Urinary bladder (tissue), 3 donors: ENCODE measurements at regions not wholly inside any gene's neighbourhood (a gene's known extent, or its start where the extent isn't known, plus 50 kb on each side); places are given as distances from the start of the nearest gene placed in this dataset.

Experiments
- DNase-seq: peaks from one replicate; pipeline ENCODE4 v3.0.0-alpha.2; 2015; ENCODE audit errors: extremely low spot score
- H3K27ac ChIP-seq: one replicate; pipeline ENCODE4 v1.5.1; 2013; ENCODE audit warnings: low read depth, mild to moderate bottlenecking, moderate library complexity
- H3K36me3 ChIP-seq: one replicate; pipeline ENCODE4 v1.6.1; 2013; ENCODE audit warnings: mild to moderate bottlenecking, moderate library complexity; ENCODE audit not compliant: insufficient read depth
- H3K4me1 ChIP-seq: one replicate; pipeline ENCODE4 v1.6.1; 2013; ENCODE audit warnings: mild to moderate bottlenecking, moderate library complexity; ENCODE audit not compliant: insufficient read depth
- H3K4me3 ChIP-seq: one replicate; pipeline ENCODE4 v1.5.1; 2013; ENCODE audit warnings: low read depth, low read length
- WGBS: extraction: QIAGEN DNeasy Blood & Tissue Kit; methylation state at CpG from one replicate; pipeline ENCODE4 v1.1.7; 2013; 5-methylcytosine and 5-hydroxymethylcytosine counted together
- donor health status: healthy with polysubstance abuse.
- donor health status: healthy.

GRCh38 chr9:27943501-27943900 is 370.2 kb upstream of the C9orf72 start:
- H3K27ac ChIP-seq = no peak overlapping the region
- no peaks in the 10 kb centered on the region for H3K4me1 ChIP-seq
- no peak for DNase-seq
- WGBS = 76% methylated on average over 1 of the region's 1 CpG
- no peaks in the 10 kb centered on the region for H3K36me3 ChIP-seq
- H3K4me3 ChIP-seq = no peak overlapping the region

- no peaks in the 10 kb centered on the region for H3K4me1 ChIP-seq
- H3K36me3 ChIP-seq = no peaks in the 10 kb centered on the region
- DNase-seq = no peak
- no peak overlapping the region for H3K4me3 ChIP-seq
- WGBS = 58% methylated on average over 1 of the region's 1 CpG
- H3K27ac ChIP-seq = no peak overlapping the region
Measured at GRCh38 chr9:27945386-27945785, 372.1 kb upstream of the C9orf72 start.

GRCh38 chr9:27950382-27950781 is 377.1 kb upstream of the C9orf72 start:
- Histone ChIP-seq H3K4me1 (no peaks in the 10 kb centered on the region), H3K27ac (no peak overlapping the region), H3K36me3 (no peaks in the 10 kb centered on the region), H3K4me3 (no peak overlapping the region)
- 95% methylated on average over 8 of the region's 8 CpGs for WGBS
- DNase-seq = no peak

DNA sequence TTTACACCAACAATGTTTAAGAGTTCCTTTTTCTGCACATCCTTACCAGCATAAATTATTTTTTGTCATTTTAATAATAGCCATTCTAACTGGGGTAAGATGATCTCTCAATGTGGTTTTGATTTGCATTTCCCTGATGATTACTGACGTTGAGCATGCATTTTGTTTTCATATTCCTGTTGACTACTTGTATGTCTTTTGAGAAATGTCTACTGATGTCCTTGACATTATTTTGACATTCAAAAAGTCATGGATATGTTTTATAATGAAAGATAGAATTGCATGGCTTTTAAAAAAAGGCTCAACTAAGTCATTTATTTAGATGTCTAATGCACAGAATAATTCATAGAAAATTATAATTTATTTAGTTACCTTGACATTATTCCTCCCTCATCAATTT is 381.6 kb upstream of the C9orf72 start:
- H3K27ac ChIP-seq = no peak overlapping the region
- no peaks in the 10 kb centered on the region for H3K4me1 ChIP-seq
- WGBS = 52% methylated on average over 1 of the region's 1 CpG
- H3K4me3 ChIP-seq = no peak overlapping the region
- DNase-seq = no peak
- H3K36me3 ChIP-seq = no peaks in the 10 kb centered on the region

DNA sequence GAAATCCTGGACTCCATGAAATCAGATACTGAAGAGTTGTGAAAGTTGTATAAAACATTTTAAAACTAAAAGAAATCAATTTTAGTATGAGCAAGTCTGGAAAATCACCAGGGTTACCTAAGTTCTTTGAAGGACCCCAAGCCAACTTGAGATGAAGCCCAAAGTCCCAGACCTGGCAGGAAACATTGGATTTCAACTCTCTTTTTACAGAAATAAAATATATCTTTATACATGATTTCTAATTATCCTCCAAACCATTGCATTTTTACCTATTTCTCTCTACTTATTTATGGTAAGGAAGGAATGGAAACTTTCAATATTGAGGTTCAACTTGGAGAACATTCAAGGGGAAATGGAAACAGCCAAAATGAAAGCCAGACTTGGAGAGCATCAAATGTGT is 390.6 kb upstream of the C9orf72 start:
- DNase-seq = no peak
- Histone ChIP-seq H3K36me3 (no peaks in the 10 kb centered on the region), H3K27ac (no peak overlapping the region), H3K4me1 (no peaks in the 10 kb centered on the region), H3K4me3 (no peak overlapping the region)

DNA sequence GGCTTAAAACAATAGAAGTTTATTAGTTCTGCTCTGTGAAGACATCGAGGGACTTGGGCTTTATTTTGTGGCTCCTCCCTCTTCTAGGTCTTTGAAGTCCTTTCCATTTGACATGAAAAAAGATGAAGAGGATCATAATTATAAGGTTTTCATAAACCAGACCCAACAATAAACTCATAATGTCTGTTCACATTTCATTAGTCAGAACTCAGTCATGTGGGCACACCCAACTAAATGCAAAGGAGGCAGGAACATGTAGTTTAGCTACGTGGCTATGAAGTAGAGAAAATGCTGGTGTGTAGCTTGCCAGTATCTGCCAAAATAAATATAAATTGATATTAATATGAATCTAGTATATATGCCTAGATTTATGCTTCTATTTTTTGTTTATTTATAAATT is 393.9 kb upstream of the C9orf72 start:
- 48% methylated on average over 2 of the region's 2 CpGs for WGBS

GRCh38 chr9:27977931-27978330 is 404.6 kb upstream of the C9orf72 start:
- WGBS = 25% methylated on average over 3 of the region's 3 CpGs
- peak; percentile 17 for DNase-seq

More for the DNA sequence above, 393.9 kb upstream of the C9orf72 start:
- H3K36me3 ChIP-seq = no peaks in the 10 kb centered on the region
- no peak for DNase-seq
- no peak overlapping the region for H3K27ac ChIP-seq
- H3K4me3 ChIP-seq = no peak overlapping the region
- H3K4me1 ChIP-seq = no peaks in the 10 kb centered on the region

DNA sequence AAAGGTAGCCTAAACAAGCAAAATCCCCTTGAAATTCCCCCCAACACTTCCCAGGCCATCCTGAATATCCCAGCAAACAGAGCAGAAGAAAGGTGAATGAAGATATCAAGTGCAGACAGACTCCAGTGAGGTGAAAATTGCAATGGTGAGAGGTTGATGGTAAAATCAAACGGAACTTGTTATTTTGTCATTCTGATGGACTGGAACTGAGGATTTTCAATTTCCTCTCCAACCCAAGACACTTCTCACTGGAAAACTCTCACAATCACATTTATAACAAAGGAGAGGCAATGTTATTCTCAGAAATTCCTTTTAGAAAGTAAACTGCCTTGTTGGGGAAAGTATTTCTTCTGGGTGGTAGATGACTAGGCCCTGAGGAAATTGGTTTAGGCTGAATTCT is 412.4 kb upstream of the C9orf72 start:
- Histone ChIP-seq H3K4me3 (no peak overlapping the region), H3K4me1 (no peaks in the 10 kb centered on the region), H3K27ac (no peak overlapping the region), H3K36me3 (no peaks in the 10 kb centered on the region)
- DNase-seq = no peak
- 85% methylated on average over 1 of the region's 1 CpG for WGBS

More at GRCh38 chr9:27977931-27978330, 404.6 kb upstream of the C9orf72 start:
- Histone ChIP-seq H3K4me3 (no peak overlapping the region), H3K27ac (no peak overlapping the region), H3K36me3 (no peaks in the 10 kb centered on the region), H3K4me1 (no peaks in the 10 kb centered on the region)

GRCh38 chr9:27990524-27990923 is 417.2 kb upstream of the C9orf72 start:
- Histone ChIP-seq H3K36me3 (no peaks in the 10 kb centered on the region), H3K4me3 (no peak overlapping the region), H3K4me1 (no peaks in the 10 kb centered on the region), H3K27ac (no peak overlapping the region)
- 87% methylated on average over 2 of the region's 2 CpGs for WGBS
- no peak for DNase-seq

DNA sequence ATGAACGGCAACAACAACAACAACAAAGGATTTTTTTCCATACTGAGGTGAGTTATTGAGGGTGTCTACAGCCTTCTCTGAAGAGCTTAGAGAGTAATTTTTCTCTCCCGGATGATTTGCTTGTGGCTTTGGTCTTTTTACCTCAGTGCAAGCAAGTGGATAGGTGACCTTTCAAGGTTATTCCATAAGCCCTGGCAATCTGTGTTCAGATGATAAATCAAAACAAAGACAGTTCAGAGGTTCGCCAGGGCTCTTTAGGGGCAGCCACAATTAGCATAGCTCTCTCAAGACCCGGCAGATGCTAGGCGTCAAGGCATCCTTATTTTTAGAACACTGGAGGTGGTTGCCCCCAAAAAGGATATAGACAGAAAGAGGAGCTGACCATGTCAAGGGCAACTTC is 417.9 kb upstream of the C9orf72 start:
- Histone ChIP-seq H3K36me3 (no peaks in the 10 kb centered on the region), H3K4me1 (no peaks in the 10 kb centered on the region), H3K4me3 (no peak overlapping the region), H3K27ac (no peak overlapping the region)
- no peak for DNase-seq
- 73% methylated on average over 5 of the region's 5 CpGs for WGBS

DNA sequence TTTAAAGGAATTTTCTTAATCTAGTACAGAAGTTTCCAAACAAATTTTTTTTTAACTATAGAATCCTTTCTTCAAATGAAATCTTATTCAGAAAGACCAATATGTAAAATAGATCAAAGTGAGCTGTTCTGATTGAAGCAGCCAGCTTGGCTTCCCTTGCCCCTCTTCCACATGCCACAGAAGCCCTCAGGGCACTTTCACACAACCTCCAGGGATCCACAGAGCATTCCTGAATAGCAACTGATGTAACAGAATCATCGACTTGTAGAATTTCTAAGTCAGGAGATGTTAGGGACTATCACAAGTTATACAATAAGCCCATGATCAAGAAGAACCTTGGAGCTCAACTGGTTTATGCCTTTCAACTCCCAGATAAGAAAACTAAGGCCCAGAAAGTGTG is 427.8 kb upstream of the C9orf72 start:
- 56% methylated on average over 1 of the region's 1 CpG for WGBS

DNA sequence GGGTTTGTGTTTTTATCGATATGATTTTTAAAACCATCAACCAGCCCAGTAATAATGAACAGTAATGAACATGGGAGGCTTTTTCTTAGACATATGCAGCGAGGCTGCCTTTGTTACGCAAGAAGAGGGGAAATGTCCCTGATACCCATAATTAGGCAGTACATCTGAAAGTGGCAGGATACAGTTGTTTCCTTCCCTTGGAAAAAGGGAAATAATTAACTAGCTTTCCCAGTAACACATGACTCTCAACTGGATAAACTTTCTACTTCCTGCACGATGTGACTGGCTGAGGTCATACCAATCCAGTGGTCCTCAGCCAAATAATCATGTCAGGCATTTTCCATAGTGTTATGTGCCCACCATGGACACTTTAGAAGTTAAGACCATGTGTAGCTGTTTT is 431.6 kb upstream of the C9orf72 start:
- WGBS = 79% methylated on average over 4 of the region's 4 CpGs
- no peaks in the 10 kb centered on the region for H3K4me1 ChIP-seq
- no peak for DNase-seq
- H3K36me3 ChIP-seq = no peaks in the 10 kb centered on the region
- no peak overlapping the region for H3K27ac ChIP-seq
- no peak overlapping the region for H3K4me3 ChIP-seq

More for the DNA sequence above, 427.8 kb upstream of the C9orf72 start:
- no peak overlapping the region for H3K27ac ChIP-seq
- H3K4me1 ChIP-seq = no peaks in the 10 kb centered on the region
- DNase-seq = no peak
- no peak overlapping the region for H3K4me3 ChIP-seq
- no peaks in the 10 kb centered on the region for H3K36me3 ChIP-seq

DNA sequence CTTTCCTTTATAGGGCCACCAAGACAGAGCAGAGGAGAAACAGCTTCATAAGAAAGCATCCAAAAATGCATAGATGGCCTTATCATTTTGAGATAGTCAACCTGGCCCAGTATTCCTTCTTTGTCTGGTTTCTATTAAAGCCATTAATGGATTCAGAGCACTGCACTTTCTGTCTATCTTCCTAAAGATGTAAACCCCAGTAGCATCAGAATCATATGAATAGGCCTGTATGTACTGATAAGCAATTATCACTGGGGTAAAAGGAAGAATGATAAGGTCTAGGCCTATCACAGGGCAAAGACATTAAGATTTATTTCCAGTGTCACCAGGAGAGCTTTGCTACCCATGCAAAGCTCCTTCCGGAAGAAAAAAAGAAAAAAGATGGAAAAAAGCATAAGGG is 432.5 kb upstream of the C9orf72 start:
- no peak overlapping the region for H3K4me3 ChIP-seq
- no peaks in the 10 kb centered on the region for H3K4me1 ChIP-seq
- 67% methylated on average over 1 of the region's 1 CpG for WGBS
- no peak for DNase-seq
- H3K36me3 ChIP-seq = no peaks in the 10 kb centered on the region
- H3K27ac ChIP-seq = no peak overlapping the region

DNA sequence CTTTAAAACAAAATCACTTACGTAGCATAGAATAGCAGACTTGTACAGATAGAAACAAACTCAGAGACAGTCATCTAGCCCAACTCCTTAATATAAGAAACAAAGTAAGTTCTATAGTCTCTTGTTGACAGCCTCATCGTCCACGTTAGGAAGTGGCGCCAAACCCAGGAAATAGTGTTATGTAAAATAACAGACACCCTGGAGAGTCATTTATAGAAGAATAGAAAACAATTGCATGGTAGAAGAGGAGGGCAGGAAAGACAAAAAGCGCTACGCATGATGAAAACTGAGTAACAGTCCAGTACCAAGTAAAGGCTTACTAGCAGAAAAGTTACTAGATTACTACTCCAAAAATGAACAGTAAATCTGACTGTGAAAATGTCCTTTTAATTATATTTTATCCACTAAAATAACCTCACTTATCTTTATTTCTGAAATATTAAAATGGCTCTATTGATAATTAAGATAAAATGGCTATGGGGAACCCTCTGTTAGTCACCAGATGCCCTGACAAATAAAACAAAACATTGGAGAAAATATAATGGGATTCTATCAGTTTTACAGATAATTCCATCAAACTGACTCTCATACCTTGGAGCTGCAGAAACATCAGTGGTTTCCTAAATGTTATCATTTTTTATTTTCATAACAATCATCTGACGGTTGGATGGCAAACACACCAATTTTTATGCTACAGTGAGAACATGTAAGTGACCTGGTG is 434.0 kb upstream of the C9orf72 start:
- no peak overlapping the region for H3K4me3 ChIP-seq
- WGBS = 79% methylated on average over 7 of the region's 7 CpGs
- no peak overlapping the region for H3K27ac ChIP-seq
- no peak for DNase-seq
- H3K4me1 ChIP-seq = no peaks in the 10 kb centered on the region
- H3K36me3 ChIP-seq = no peaks in the 10 kb centered on the region

GRCh38 chr9:28014212-28014611 is 440.9 kb upstream of the C9orf72 start:
- H3K27ac ChIP-seq = no peak overlapping the region
- no peak overlapping the region for H3K4me3 ChIP-seq
- no peaks in the 10 kb centered on the region for H3K4me1 ChIP-seq
- no peaks in the 10 kb centered on the region for H3K36me3 ChIP-seq
- DNase-seq = no peak
